ENCODE measurements at regions not wholly inside any gene's neighbourhood (a gene's known extent, or its start where the extent isn't known, plus 50 kb on each side); places are given as distances from the start of the nearest gene placed in this dataset.
"Not testable (repeated sequence)": the region's sequence is repeated elsewhere in the genome, so short reads cannot be mapped to it uniquely, and the experiment has no call there.

DNA sequence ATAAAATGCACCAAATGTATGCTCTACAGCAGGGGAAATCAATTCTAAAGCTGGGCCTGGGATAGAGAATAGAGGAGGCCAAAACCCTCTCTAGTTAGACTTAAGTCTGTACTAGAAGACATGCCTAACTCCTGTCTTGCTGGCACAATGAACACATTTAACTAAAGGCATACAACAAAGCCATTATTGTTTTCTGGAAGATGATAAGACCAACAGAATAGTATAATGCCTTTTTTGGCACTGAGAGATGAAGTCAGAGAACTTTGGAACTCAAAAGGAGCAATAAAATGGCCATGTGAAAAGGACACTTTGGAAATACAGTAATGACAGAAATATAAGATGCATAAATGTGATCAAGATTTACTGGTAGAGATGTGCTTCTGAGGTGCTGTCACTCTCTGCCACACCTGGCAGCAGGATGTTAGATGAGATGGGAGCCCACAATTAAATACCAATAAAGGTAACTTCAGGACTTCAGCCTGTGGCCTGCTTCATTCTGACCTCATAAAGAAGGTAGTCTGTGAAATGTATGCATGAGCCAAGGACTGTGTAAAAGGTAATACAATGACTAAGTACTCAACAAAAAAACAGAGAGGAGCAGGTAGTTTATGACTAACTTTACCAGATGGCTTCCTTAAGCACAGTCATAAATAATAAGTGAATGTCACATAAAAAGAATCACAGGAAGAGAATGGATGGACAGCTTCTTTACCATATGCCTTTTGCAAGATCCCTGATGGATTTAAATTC lies 333.4 kb downstream of the BCKDHB start:
- no peak for DNase-seq

GRCh38 chr6:80438772-80439171 lies 332.3 kb downstream of the BCKDHB start:
- DNase-seq, result no peak

DNA sequence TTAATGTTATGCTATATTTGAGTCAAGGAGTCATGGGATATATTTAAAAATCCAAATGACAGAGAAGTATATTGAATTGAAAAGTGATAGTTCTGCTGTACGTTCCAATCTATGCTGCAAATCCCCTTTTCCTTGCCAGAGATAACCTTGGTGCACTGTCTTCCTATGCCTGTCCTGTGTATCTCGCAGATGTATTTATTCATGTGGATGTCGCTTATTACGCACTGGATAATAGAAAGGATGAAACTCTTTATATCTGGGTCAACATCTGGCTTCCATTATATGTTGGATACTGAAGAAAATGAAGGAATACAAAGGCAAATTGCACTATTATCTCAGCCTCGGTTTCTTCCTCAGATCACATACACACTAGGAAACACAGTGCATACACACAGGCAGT lies 331.3 kb downstream of the BCKDHB start:
- DNase-seq, result no peak

DNA sequence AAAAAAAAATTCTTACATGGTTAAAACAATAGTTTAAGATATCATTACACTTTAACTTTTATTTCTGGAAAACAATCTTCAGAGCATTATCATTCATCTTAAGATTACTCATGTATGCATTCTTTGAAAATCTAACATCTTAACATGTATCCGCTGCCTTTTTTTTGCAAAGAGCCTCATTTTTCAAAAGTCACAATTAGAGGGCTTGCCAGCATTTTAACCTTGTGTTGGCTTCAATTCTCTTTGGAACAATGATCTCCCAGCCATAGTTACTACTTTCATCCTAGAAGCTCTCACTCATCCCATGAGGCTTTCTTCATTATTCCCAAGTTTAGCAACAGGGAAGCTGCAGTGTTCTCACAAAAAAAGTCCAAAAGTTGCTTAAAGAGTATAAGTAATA lies 330.8 kb downstream of the BCKDHB start:
- no peak for DNase-seq

DNA sequence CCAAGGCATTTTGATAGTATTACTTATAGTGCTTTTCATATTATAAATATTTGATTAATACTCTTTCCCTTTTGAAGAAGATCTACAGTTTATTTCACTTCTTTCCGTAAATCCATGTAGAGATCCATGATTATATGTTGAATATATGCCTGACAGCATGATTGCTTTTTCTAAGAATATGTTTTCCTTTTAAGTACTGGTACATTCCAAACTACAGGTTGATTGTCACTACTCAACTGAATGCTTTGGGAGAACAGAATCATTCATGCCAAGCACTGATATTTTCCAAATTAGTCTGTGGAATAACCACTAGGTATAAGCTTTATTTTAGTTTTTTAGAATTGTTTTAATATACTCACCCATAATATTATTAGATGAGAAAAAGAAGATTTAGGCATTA lies 330.2 kb downstream of the BCKDHB start:
- no peak for DNase-seq

GRCh38 chr6:80435457-80435856 lies 329.0 kb downstream of the BCKDHB start:
- no peak for DNase-seq

DNA sequence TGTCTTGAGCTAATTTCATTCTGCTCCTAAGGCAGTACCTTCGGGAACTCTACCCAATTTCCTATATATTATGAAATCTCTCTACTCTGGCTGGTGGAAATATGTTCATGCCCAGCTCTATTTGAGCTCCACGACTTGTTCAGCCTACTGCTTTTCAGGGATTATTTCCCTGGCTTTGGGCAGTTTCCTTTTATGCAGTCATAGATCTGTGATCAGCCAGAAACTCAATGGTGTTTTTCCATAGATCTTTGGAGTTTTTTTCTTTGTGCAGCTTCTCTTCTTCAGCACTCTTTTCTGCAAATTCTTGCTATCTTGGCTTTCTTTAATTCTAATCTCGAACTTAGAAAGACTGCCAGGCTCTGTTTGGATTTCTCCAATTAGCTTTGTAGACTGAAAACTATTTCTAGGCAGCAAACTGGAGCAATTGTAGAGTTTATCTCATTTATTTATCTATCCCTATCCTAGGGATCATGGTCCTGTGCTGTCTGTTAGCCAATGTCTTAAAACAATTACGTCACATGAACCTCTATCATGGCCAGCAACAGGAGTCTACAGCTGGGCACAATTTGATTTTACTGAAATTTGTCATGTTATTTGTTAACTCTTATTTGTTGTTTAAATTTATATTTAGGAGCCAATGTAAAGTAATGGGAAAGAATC lies 328.4 kb downstream of the BCKDHB start:
- DNase-seq, result no peak

- DNase-seq, result no peak
Observed at GRCh38 chr6:80433673-80434025, 327.2 kb downstream of the BCKDHB start.

- no peak for DNase-seq
Observed at GRCh38 chr6:80433010-80433672, 326.7 kb downstream of the BCKDHB start.

GRCh38 chr6:80425089-80425823 lies 318.8 kb downstream of the BCKDHB start:
- no peak for DNase-seq

- no peak for DNase-seq
Observed at GRCh38 chr6:80411486-80411885, 305.0 kb downstream of the BCKDHB start.

GRCh38 chr6:80407976-80408375 lies 301.5 kb downstream of the BCKDHB start:
- DNase-seq, result not testable (repeated sequence)

DNA sequence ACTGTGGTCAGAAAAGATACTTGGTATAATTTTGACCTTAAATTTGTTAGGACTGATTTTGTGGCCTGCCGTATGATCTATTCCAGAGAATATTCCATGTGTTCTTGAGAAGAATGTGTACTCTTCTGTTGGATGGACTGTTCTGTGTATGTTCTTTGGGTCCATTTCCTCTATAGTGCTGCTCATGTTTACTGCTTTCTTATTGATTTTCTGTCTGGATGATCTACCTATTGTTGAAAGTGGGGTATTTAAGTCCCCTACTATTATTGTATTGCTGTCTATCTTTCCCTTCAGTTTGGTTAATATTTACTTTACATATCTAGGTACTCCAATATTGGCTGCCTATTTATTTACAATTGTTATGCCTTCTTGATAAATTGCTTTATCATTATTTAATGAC lies 298.4 kb downstream of the BCKDHB start:
- DNase-seq, result no peak

DNA sequence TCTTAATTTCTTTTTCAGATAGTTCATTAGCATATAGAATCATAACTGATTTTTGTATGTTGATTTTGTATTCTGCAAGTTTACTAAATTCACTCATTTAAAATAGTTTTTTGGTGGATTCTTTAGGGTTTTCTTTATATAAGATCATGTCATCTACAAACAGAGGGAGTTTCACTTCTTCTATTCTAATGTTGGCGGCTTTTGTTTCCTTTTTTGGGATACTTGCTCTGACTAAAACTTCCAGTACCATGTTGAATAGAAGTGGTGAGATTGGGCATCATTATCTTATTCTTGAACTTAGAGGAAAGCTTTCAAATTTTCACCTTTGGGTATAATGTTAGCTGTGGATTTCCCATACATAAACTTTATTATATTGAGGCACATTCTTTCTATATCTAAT lies 296.9 kb downstream of the BCKDHB start:
- no peak for DNase-seq

DNA sequence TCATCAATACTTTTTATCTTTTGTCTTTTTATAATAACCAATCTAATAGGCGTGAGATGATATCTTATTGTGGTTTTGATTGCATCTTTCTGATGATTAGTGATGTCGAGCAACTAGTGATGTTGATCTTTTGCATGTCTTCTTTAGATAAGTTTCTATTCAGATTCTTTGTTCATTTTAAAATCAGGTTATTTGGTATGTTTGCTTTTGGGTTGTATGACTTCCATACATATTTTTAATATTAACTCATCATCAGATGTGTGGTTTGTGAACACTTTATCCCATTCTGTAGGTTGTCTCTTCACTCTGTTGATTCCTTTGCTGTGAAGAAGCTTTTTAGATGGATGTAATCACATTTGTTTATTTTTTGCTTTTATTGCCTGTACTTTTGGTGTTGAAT lies 295.8 kb downstream of the BCKDHB start:
- no peak for DNase-seq

All from CD4-positive, alpha-beta T cell treated with Interleukin-10 for 1 hour (primary cell).